CD14-positive monocyte (primary cell): ENCODE measurements at regions not wholly inside any gene's neighbourhood (a gene's known extent, or its start where the extent isn't known, plus 50 kb on each side); places are given as distances from the start of the nearest gene placed in this dataset.

Experiments
- DNase-seq, 3 donors: peaks; one replicate each; pipeline ENCODE4 v3.0.0-alpha.2; 2011 to 2022
- H2AFZ ChIP-seq: 2 replicates; pipeline ENCODE4 v1.6.0; 2012; ENCODE audit warnings: mild to moderate bottlenecking, low read depth, low read length, inconsistent platforms; ENCODE audit not compliant: insufficient read depth, poor library complexity, severe bottlenecking
- H3K27ac ChIP-seq, 2 donors: 1 replicate in 1 of 2; 2 replicates in 1 of 2; pipeline ENCODE4 v1.5.1; 2012 to 2013; ENCODE audit warnings: low read length in 2 of 2, control low read depth in 1 of 2, inconsistent platforms in 1 of 2, low read depth in 1 of 2, mild to moderate bottlenecking in 1 of 2
- H3K27me3 ChIP-seq, 2 donors: one replicate each; pipeline versions ENCODE4 v1.6.0 to v1.6.1; 2011 to 2013; ENCODE audit warnings: low read length in 2 of 2; ENCODE audit not compliant: control insufficient read depth in 2 of 2, insufficient read depth in 2 of 2
- H3K36me3 ChIP-seq, 2 donors: replicated peaks in 1 of 2; 1 replicate in 1 of 2; 2 replicates in 1 of 2; pipeline versions ENCODE4 v1.5.1 to v1.6.1; 2012 to 2013; ENCODE audit warnings: low read length in 2 of 2, control low read depth in 1 of 2, inconsistent platforms in 1 of 2, mild to moderate bottlenecking in 1 of 2; ENCODE audit not compliant: insufficient read depth in 2 of 2, control insufficient read depth in 1 of 2
- H3K4me1 ChIP-seq, 2 donors: 1 replicate in 1 of 2; 2 replicates in 1 of 2; pipeline versions ENCODE4 v1.5.1 to v1.6.1; 2012 to 2013; ENCODE audit warnings: low read length in 2 of 2, control low read depth in 1 of 2, inconsistent platforms in 1 of 2, mild to moderate bottlenecking in 1 of 2, moderate library complexity in 1 of 2; ENCODE audit not compliant: insufficient read depth in 2 of 2, control insufficient read depth in 1 of 2
- H3K4me2 ChIP-seq: replicated peaks from 2 replicates; pipeline ENCODE3; 2012; ENCODE audit warnings: low read length, moderate library complexity, mild to moderate bottlenecking; ENCODE audit not compliant: poor library complexity, severe bottlenecking; ENCODE audit errors: extremely low read depth
- H3K4me3 ChIP-seq, 3 experiments: fragments of 200-600 bp in 1 of 3; sonication (generic) in 1 of 3; replicated peaks in 1 of 3; 1 replicate in 2 of 3; 2 replicates in 1 of 3; pipeline ENCODE4 v1.5.1; 2011 to 2013; ENCODE audit warnings: low read length in 3 of 3, mild to moderate bottlenecking in 3 of 3, control low read depth in 2 of 3, low read depth in 2 of 3, inconsistent platforms in 1 of 3, moderate library complexity in 1 of 3
- H3K79me2 ChIP-seq: 2 replicates; pipeline ENCODE4 v1.6.0; 2012; ENCODE audit warnings: mild to moderate bottlenecking, control low read depth, inconsistent platforms, low read length, moderate library complexity; ENCODE audit not compliant: insufficient read depth
- H3K9ac ChIP-seq: 2 replicates; pipeline ENCODE4 v1.6.0; 2017; ENCODE audit warnings: low read length, mild to moderate bottlenecking; ENCODE audit not compliant: insufficient read depth, poor library complexity, severe bottlenecking
- H3K9me3 ChIP-seq, 2 donors: replicated peaks in 1 of 2; 1 replicate in 1 of 2; 2 replicates in 1 of 2; pipeline versions ENCODE4 v1.5.1 to v1.6.1; 2012 to 2013; ENCODE audit warnings: low read length in 2 of 2, control low read depth in 1 of 2; ENCODE audit not compliant: control insufficient read depth in 1 of 2, insufficient read depth in 1 of 2
- H4K20me1 ChIP-seq: 2 replicates; pipeline ENCODE4 v1.6.0; 2012; ENCODE audit warnings: mild to moderate bottlenecking, low read length, control low read depth, moderate library complexity; ENCODE audit not compliant: insufficient read depth
- H3K27ac Mint-ChIP-seq, 7 donors: one replicate each; pipeline ENCODE4 v1.8.0; 2020; ENCODE audit warnings: mild to moderate bottlenecking in 7 of 7, mixed read lengths in 7 of 7, moderate library complexity in 6 of 7, inconsistent platforms in 2 of 7
- H3K27me3 Mint-ChIP-seq, 3 donors: one replicate each; pipeline ENCODE4 v1.8.0; 2021 to 2022; ENCODE audit warnings: low read depth in 3 of 3, mild to moderate bottlenecking in 3 of 3, mixed read lengths in 3 of 3, moderate library complexity in 3 of 3, inconsistent platforms in 1 of 3
- H3K36me3 Mint-ChIP-seq, 2 donors: one replicate each; pipeline ENCODE4 v1.8.0; 2020; ENCODE audit warnings: mixed read lengths in 2 of 2, inconsistent platforms in 1 of 2, mild to moderate bottlenecking in 1 of 2
- H3K4me1 Mint-ChIP-seq: one replicate; pipeline ENCODE4 v1.8.0; 2020; ENCODE audit warnings: mild to moderate bottlenecking, mixed read lengths
- H3K4me3 Mint-ChIP-seq, 2 donors: one replicate each; pipeline ENCODE4 v1.8.0; 2020; ENCODE audit warnings: mild to moderate bottlenecking in 2 of 2, mixed read lengths in 2 of 2, moderate library complexity in 1 of 2
- H3K9me3 Mint-ChIP-seq, 7 donors: one replicate each; pipeline ENCODE4 v1.8.0; 2020 to 2022; ENCODE audit warnings: mixed read lengths in 7 of 7, mild to moderate bottlenecking in 6 of 7, moderate library complexity in 6 of 7, inconsistent platforms in 2 of 7
- CTCF ChIP-seq: fragments of 200-600 bp; IDR thresholded peaks from one replicate; pipeline ENCODE4 v1.8.0; 2022; ENCODE audit warnings: antibody characterized with exemption, mild to moderate bottlenecking
- WGBS: methylation state at CpG from one replicate; pipeline ENCODE4 v1.1.5; 2013; ENCODE audit warnings: missing lambda C conversion rate; ENCODE audit not compliant: insufficient coverage; 5-methylcytosine and 5-hydroxymethylcytosine counted together
- intact Hi-C, 2 donors: fragments of 100-400 bp; cut with micrococcal nuclease; formaldehyde crosslinking; loops; one replicate each; pipeline versions ENCODE4 v1.15.0 to v1.15.1; 2023

GRCh38 chr10:114749014-114749413 lies 72.6 kb upstream of the FHIP2A start:
- no peaks in the 10 kb centered on the region for H4K20me1 ChIP-seq
- H3K79me2 ChIP-seq = no peaks in the 10 kb centered on the region
- H3K27me3 Mint-ChIP-seq = peaks cover 1 to 6% (median 6%) of the 10 kb centered on the region in 3 donors
- H3K4me1 ChIP-seq = peaks cover 5 to 9% of the 10 kb centered on the region in 2 donors
- peaks cover 0 to 5% (median 0%) of the 10 kb centered on the region in 7 donors for H3K9me3 Mint-ChIP-seq
- no peaks in the 10 kb centered on the region for H3K27me3 ChIP-seq
- H3K9ac ChIP-seq = no peak overlapping the region
- DNase-seq = no peak
- H3K27ac ChIP-seq = no peak overlapping the region
- no peak overlapping the region for H3K4me3 ChIP-seq
- H2AFZ ChIP-seq = no peak overlapping the region
- H3K4me1 Mint-ChIP-seq = peaks cover 9% of the 10 kb centered on the region
- no peaks in the 10 kb centered on the region for H3K36me3 Mint-ChIP-seq
- no peak overlapping the region for H3K27ac Mint-ChIP-seq
- H3K36me3 ChIP-seq = no peaks in the 10 kb centered on the region
- no peak overlapping the region for H3K4me3 Mint-ChIP-seq
- H3K4me2 ChIP-seq = no peak overlapping the region
- no peak for TF ChIP-seq CTCF
- H3K9me3 ChIP-seq = no peaks in the 10 kb centered on the region
- intact Hi-C loops = no loop called here
- 0% methylated on average over 1 of the region's 3 CpGs for WGBS

- Mint-ChIP-seq H3K9me3 (peaks cover 0 to 5% (median 0%) of the 10 kb centered on the region in 7 donors), H3K36me3 (no peaks in the 10 kb centered on the region), H3K27ac (no peak overlapping the region), H3K4me3 (no peak overlapping the region), H3K27me3 (peaks cover 1 to 6% (median 4%) of the 10 kb centered on the region in 3 donors), H3K4me1 (peaks cover 6% of the 10 kb centered on the region)
- Histone ChIP-seq H3K4me2 (no peak overlapping the region), H3K9me3 (no peaks in the 10 kb centered on the region), H3K4me1 (peaks cover 0 to 6% of the 10 kb centered on the region in 2 donors), H4K20me1 (no peaks in the 10 kb centered on the region), H3K27me3 (no peaks in the 10 kb centered on the region), H3K79me2 (no peaks in the 10 kb centered on the region), H2AFZ (no peak overlapping the region), H3K27ac (no peak overlapping the region), H3K4me3 (no peak overlapping the region), H3K9ac (no peak overlapping the region), H3K36me3 (no peaks in the 10 kb centered on the region)
- intact Hi-C loops = no loop called here
- DNase-seq = no peak
- WGBS = 41% methylated on average over 5 of the region's 6 CpGs
- no peak for TF ChIP-seq CTCF
Measured at GRCh38 chr10:114749510-114749909, 72.1 kb upstream of the FHIP2A start.
